ENCODE measurements at regions not wholly inside any gene's neighbourhood (a gene's known extent, or its start where the extent isn't known, plus 50 kb on each side); places are given as distances from the start of the nearest gene placed in this dataset.

DNA sequence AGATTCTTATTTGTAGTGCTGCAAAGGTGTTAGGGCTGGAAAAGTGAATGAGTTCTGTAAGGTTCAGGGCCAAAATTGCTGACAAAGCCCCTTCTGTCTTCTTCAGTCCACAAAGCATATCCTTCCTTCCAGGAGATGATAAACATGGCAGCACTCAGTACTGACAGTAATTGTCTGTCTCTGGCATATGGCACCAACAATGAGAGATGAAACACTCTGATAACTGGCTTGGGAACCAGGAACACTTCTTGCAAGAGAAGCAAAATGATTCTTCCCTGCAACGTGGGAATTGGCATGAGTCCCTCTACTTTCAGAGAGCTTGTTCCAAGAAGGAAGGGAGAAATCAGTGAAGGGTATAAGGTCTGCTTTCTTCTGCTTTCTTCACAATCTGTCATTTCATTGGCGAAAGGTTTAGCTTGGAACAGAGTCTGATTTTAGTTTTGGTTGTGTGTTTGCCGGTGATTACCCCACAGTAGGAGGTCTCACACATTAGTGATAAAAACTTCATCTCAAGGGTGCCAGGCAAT is 963.3 kb downstream of the NLGN4X start:
- intact Hi-C loops (cut with micrococcal nuclease), result no loop called here
- ATAC-seq, result no peak
- Histone ChIP-seq H4K20me1 (replicated peaks; ENCODE audit: control insufficient read depth, insufficient read depth, low read length) (no peaks in the 10 kb centered on the region), H3K9ac (ENCODE audit: insufficient read depth in 1 of 2, low read depth in 2 of 2, low read length in 2 of 2) (no peak overlapping the region), H3K27me3 (ENCODE audit: control insufficient read depth in 2 of 2, insufficient read depth in 2 of 2, low read length in 2 of 2) (no peaks in the 10 kb centered on the region), H3K9me3 (replicated peaks; ENCODE audit: control insufficient read depth, insufficient read depth, low read depth, low read length) (no peaks in the 10 kb centered on the region), H3K27ac (ENCODE audit: extremely low read depth, low read depth, low read length) (no peak overlapping the region), H3K4me2 (ENCODE audit: insufficient read depth, low read length) (no peak overlapping the region), H3K4me3 (no peak overlapping the region), H3K9me1 (ENCODE audit: control insufficient read depth, insufficient read depth, low read length) (no peaks in the 10 kb centered on the region), H2AFZ (ENCODE audit: low read depth, low read length) (no peak overlapping the region), H3K36me3 (ENCODE audit: control insufficient read depth, insufficient read depth, low read length) (no peaks in the 10 kb centered on the region), H3K4me1 (replicated peaks in 1 of 2; ENCODE audit: control insufficient read depth in 2 of 2, insufficient read depth in 2 of 2, low read length in 2 of 2) (no peaks in the 10 kb centered on the region), H3K79me2 (ENCODE audit: control insufficient read depth, insufficient read depth, low read length) (no peaks in the 10 kb centered on the region)
- CTCF ChIA-PET (ENCODE audit: low intra/inter-chr PET ratio), result no interaction called here
- POLR2A ChIA-PET, result no interaction called here
- DNase-seq (ENCODE audit: extremely low read depth in 1 of 4, low spot score in 3 of 4), result no peak
- BruUV-seq (replicated peaks), result no TSS peak
- WGBS (ENCODE audit: insufficient coverage, low coverage, missing lambda C conversion rate), result 4% methylated on average over 3 of the region's 3 CpGs
- no peak for FAIRE-seq
- in situ Hi-C loops (cut with MboI), result no loop called here
- no peak for TF ChIP-seq KDM2B (CRISPR knock-in tag; IDR thresholded peaks at IDR 0.05)
- no peak for TF ChIP-seq KDM1A (IDR thresholded peaks at IDR 0.05)
- no peak for TF ChIP-seq IRF9 (tag; IDR thresholded peaks at IDR 0.05)
- no peak for TF ChIP-seq FOXA3 (CRISPR knock-in tag; conservative IDR thresholded peaks at IDR 0.05 in 1 of 2, IDR thresholded peaks at IDR 0.05 in 1 of 2)
- TF ChIP-seq THAP7 (CRISPR knock-in tag; IDR thresholded peaks at IDR 0.05), result no peak
- no peak for TF ChIP-seq BACH1 (tag; IDR thresholded peaks at IDR 0.05)
- TF ChIP-seq RCOR1 (IDR thresholded peaks at IDR 0.05; ENCODE audit: borderline replicate concordance in 1 of 2, low read depth in 2 of 2, low read length in 2 of 2), result no peak
- no peak for TF ChIP-seq MTA1 (IDR thresholded peaks at IDR 0.05; ENCODE audit: borderline replicate concordance)
- no peak for TF ChIP-seq RBM34 (IDR thresholded peaks at IDR 0.05; ENCODE audit: borderline replicate concordance, insufficient read depth, low read length)
- TF ChIP-seq MIER1 (IDR thresholded peaks at IDR 0.05; ENCODE audit: low read depth), result no peak
- no peak for TF ChIP-seq NFYB (IDR thresholded peaks at IDR 0.05; ENCODE audit: extremely low read depth, insufficient read length)
- TF ChIP-seq, protein P1, sequence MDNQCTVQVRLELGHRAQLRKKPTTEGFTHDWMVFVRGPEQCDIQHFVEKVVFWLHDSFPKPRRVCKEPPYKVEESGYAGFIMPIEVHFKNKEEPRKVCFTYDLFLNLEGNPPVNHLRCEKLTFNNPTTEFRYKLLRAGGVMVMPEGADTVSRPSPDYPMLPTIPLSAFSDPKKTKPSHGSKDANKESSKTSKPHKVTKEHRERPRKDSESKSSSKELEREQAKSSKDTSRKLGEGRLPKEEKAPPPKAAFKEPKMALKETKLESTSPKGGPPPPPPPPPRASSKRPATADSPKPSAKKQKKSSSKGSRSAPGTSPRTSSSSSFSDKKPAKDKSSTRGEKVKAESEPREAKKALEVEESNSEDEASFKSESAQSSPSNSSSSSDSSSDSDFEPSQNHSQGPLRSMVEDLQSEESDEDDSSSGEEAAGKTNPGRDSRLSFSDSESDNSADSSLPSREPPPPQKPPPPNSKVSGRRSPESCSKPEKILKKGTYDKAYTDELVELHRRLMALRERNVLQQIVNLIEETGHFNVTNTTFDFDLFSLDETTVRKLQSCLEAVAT (IDR thresholded peaks at IDR 0.05), result no peak
- TF ChIP-seq ZC3H8 (IDR thresholded peaks at IDR 0.05), result no peak
- no peak for TF ChIP-seq POLR2AphosphoS5 (IDR thresholded peaks at IDR 0.05; ENCODE audit: control insufficient read depth, insufficient read depth, low read depth, low read length)
- TF ChIP-seq, protein P2, sequence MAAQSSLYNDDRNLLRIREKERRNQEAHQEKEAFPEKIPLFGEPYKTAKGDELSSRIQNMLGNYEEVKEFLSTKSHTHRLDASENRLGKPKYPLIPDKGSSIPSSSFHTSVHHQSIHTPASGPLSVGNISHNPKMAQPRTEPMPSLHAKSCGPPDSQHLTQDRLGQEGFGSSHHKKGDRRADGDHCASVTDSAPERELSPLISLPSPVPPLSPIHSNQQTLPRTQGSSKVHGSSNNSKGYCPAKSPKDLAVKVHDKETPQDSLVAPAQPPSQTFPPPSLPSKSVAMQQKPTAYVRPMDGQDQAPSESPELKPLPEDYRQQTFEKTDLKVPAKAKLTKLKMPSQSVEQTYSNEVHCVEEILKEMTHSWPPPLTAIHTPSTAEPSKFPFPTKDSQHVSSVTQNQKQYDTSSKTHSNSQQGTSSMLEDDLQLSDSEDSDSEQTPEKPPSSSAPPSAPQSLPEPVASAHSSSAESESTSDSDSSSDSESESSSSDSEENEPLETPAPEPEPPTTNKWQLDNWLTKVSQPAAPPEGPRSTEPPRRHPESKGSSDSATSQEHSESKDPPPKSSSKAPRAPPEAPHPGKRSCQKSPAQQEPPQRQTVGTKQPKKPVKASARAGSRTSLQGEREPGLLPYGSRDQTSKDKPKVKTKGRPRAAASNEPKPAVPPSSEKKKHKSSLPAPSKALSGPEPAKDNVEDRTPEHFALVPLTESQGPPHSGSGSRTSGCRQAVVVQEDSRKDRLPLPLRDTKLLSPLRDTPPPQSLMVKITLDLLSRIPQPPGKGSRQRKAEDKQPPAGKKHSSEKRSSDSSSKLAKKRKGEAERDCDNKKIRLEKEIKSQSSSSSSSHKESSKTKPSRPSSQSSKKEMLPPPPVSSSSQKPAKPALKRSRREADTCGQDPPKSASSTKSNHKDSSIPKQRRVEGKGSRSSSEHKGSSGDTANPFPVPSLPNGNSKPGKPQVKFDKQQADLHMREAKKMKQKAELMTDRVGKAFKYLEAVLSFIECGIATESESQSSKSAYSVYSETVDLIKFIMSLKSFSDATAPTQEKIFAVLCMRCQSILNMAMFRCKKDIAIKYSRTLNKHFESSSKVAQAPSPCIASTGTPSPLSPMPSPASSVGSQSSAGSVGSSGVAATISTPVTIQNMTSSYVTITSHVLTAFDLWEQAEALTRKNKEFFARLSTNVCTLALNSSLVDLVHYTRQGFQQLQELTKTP (IDR thresholded peaks at IDR 0.05; ENCODE audit: low read depth in 1 of 2, partially characterized antibody in 2 of 2), result no peak
- no peak for TF ChIP-seq MBD2 (IDR thresholded peaks at IDR 0.05; ENCODE audit: borderline replicate concordance, low read depth)
